Kidney (tissue), 13 donors: ENCODE measurements at regions not wholly inside any gene's neighbourhood (a gene's known extent, or its start where the extent isn't known, plus 50 kb on each side); places are given as distances from the start of the nearest gene placed in this dataset.

ENCODE experiments used
- DNase-seq, 5 donors: peaks; one replicate each; pipeline ENCODE4 v3.0.0-alpha.2; 2013 to 2020
- FAIRE-seq: peaks from 2 replicates; lab custom pipeline; 2012; peaks lifted over from hg19 to GRCh38; lab: Jason Lieb, UNC
- H3K27ac ChIP-seq, 2 donors: one replicate each; pipeline ENCODE4 v1.7.0; 2013; ENCODE audit warnings: low read depth in 2 of 2, low read length in 2 of 2, inconsistent platforms in 1 of 2
- H3K27me3 ChIP-seq: one replicate; pipeline ENCODE4 v1.7.1; 2013; ENCODE audit warnings: low read length, inconsistent platforms; ENCODE audit not compliant: control insufficient read depth, insufficient read depth
- H3K36me3 ChIP-seq, 3 donors: one replicate each; pipeline versions ENCODE4 v1.7.0 to v1.7.1; 2013; ENCODE audit warnings: low read length in 3 of 3, control low read depth in 1 of 3, inconsistent platforms in 1 of 3; ENCODE audit not compliant: insufficient read depth in 3 of 3, control insufficient read depth in 2 of 3
- H3K4me1 ChIP-seq, 3 donors: one replicate each; pipeline versions ENCODE4 v1.7.0 to v1.7.1; 2013; ENCODE audit warnings: low read length in 3 of 3, inconsistent platforms in 1 of 3, low read depth in 1 of 3; ENCODE audit not compliant: control insufficient read depth in 2 of 3, insufficient read depth in 2 of 3
- H3K4me3 ChIP-seq, 3 donors: one replicate each; pipeline versions ENCODE4 v1.7.0 to v1.8.1; 2013; ENCODE audit warnings: low read length in 3 of 3, control low read depth in 1 of 3, inconsistent platforms in 1 of 3
- H3K9ac ChIP-seq, 3 donors: one replicate each; pipeline versions ENCODE4 v1.7.0 to v1.7.1; 2013; ENCODE audit warnings: low read length in 3 of 3, control low read depth in 1 of 3, inconsistent platforms in 1 of 3
- H3K9me3 ChIP-seq, 3 donors: one replicate each; pipeline versions ENCODE4 v1.7.0 to v1.7.1; 2013; ENCODE audit warnings: low read length in 3 of 3, control low read depth in 1 of 3, inconsistent platforms in 1 of 3; ENCODE audit not compliant: control insufficient read depth in 2 of 3, insufficient read depth in 1 of 3
- intact Hi-C: fragments of 100-400 bp; cut with DNase I; formaldehyde crosslinking; loops from one replicate; pipeline ENCODE4 v1.11.1; 2022
- TF ChIP-seq, protein P1 (sequence below): IDR thresholded peaks from 3 replicates; pipeline ENCODE4 v1.5.1; 2012; ENCODE audit warnings: mild to moderate bottlenecking, moderate library complexity, borderline replicate concordance; ENCODE audit not compliant: insufficient read depth; ENCODE audit errors: extremely low read depth
- donor health status: control.
- donor health status: control.
- donor health status: control.
- donor health status: control.
- donor health status: control.
- donor health status: DM: yes; HTN: yes; CAD: no.
- donor health status: Normal renal cell carcinoma (clear cell type).

DNA sequence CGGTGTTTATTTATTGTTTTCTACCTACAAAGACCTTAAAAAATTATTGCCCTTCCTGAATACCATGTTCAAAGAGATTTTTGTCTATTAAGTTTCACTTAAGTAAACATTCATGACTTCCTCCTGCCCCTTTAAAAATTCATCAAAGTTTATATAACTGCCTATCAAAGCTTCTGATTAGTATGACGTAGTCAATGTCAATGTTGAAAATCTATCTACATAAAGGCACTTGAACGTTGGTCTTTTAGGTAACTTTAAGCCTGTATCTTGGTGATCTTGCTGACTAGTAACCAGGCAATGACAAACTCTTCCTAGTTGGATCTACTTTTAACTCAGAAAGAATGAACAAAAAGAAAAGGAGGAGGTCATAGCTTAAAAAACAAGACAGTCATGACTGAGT is 97.2 kb downstream of the MAIP1 start:
- no peaks in the 10 kb centered on the region for H3K36me3 ChIP-seq
- no peak for DNase-seq
- H3K9ac ChIP-seq: no peak overlapping the region
- no peaks in the 10 kb centered on the region for H3K9me3 ChIP-seq
- FAIRE-seq: no peak
- no peak overlapping the region for H3K4me3 ChIP-seq
- TF ChIP-seq, protein P1, sequence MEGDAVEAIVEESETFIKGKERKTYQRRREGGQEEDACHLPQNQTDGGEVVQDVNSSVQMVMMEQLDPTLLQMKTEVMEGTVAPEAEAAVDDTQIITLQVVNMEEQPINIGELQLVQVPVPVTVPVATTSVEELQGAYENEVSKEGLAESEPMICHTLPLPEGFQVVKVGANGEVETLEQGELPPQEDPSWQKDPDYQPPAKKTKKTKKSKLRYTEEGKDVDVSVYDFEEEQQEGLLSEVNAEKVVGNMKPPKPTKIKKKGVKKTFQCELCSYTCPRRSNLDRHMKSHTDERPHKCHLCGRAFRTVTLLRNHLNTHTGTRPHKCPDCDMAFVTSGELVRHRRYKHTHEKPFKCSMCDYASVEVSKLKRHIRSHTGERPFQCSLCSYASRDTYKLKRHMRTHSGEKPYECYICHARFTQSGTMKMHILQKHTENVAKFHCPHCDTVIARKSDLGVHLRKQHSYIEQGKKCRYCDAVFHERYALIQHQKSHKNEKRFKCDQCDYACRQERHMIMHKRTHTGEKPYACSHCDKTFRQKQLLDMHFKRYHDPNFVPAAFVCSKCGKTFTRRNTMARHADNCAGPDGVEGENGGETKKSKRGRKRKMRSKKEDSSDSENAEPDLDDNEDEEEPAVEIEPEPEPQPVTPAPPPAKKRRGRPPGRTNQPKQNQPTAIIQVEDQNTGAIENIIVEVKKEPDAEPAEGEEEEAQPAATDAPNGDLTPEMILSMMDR: no peak
- no peaks in the 10 kb centered on the region for H3K4me1 ChIP-seq
- no peaks in the 10 kb centered on the region for H3K27me3 ChIP-seq
- intact Hi-C loops: no loop called here
- no peak overlapping the region for H3K27ac ChIP-seq

DNA sequence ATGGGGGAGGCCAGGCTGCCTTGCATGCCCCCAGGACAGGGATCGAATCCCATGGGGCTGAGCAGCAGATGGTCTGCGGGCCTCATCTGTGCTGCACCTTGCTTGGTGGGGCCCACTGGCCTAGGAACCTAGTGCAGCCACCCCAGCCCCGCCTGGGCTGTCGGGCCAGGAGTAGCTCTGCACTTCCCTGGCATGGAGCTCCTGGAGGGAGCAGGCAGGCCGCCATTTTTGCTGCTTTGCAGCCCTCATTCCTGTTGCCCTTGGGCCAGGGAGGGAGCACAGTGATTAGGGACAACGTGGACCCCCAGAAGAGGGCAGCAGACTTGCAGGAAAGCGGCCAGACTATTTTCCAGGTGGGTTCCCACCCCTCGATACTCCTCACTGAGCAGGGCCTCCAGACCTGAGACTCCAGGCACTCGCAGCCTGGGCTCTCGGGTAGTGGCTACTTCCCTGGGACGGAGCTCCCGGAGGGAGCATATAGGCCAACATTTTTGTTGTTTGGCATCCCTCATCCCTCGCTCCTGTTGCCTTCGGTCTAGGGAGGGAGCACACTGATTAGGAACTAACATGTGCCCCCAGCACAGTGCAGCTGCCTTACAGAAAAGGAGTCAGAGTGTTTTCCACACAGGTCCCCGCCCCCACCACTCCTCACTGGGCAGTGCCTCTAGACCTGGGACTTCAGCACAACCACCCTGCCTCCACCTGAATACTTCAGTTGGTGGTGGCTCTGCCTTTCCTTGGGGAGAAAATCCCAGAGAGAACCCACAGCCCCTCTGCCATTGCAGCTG is 99.5 kb downstream of the MAIP1 start:
- no peak overlapping the region for H3K9ac ChIP-seq
- no peaks in the 10 kb centered on the region for H3K4me1 ChIP-seq
- DNase-seq: peak in 1 of 5 donors; percentile 20
- FAIRE-seq: no peak
- H3K36me3 ChIP-seq: no peaks in the 10 kb centered on the region
- H3K27ac ChIP-seq: no peak overlapping the region
- TF ChIP-seq, protein P1: no peak
- intact Hi-C loops: no loop called here
- no peak overlapping the region for H3K4me3 ChIP-seq
- H3K9me3 ChIP-seq: no peaks in the 10 kb centered on the region
- H3K27me3 ChIP-seq: no peaks in the 10 kb centered on the region

DNA sequence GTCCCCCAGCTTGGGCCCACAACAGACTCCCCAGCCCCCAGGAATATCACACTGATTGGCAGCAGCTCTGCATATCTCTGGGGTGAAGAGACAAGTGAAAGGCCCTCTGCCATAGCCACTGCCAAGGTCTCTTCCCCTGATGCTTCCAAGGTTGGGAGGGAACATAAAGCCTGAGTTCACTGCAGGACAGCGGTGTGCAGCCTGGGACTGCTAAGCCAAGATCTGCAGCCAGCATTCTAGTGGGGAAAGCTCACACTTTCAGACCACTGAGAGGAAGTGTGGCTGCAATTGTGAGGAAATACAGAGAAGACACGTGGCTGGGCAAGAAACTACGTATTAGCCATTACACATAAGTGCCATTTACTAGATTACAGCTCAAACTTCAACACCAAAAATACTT is 100.7 kb downstream of the MAIP1 start:
- no peak overlapping the region for H3K27ac ChIP-seq
- FAIRE-seq (no peak), DNase-seq (no peak)
- H3K36me3 ChIP-seq: no peaks in the 10 kb centered on the region
- intact Hi-C loops: no loop called here
- H3K9me3 ChIP-seq: no peaks in the 10 kb centered on the region
- TF ChIP-seq, protein P1: no peak
- H3K27me3 ChIP-seq: no peaks in the 10 kb centered on the region
- no peak overlapping the region for H3K4me3 ChIP-seq
- H3K4me1 ChIP-seq: no peaks in the 10 kb centered on the region
- no peak overlapping the region for H3K9ac ChIP-seq
